ENCODE measurements at regions not wholly inside any gene's neighbourhood (a gene's known extent, or its start where the extent isn't known, plus 50 kb on each side); places are given as distances from the start of the nearest gene placed in this dataset.

GRCh38 chr3:147620906-147621305, 211.7 kb downstream of the ZIC1 start (continued):
- TF ChIP-seq E4F1 (IDR thresholded peaks at IDR 0.05; ENCODE audit: borderline replicate concordance, partially characterized antibody): no peak

DNA sequence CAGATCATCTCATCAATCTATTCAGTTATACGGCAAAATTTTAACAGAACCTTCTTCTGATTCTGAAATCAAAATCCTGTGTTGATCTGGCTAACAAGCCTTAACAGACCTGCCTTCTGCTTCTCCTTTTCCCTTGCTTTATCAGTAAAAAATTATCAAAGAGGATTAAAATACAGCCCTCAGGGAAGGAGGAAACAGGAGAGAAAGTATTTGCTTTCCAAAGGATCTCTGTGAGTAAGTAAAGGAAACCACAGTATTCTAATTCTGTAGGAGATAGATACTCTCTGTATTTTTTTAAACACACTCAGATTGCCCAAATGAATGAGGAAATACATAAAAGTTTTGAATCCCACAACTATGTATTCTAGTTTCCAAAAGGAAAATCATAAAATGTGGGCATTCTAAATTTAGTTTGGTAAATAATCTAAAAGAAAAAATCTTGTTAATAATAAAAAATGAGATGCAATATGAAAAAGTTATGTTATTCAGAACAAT, 221.8 kb downstream of the ZIC1 start:
- no peak for TF ChIP-seq SMAD1 (IDR thresholded peaks at IDR 0.05; ENCODE audit: low read depth, partially characterized antibody)
- TF ChIP-seq REST (IDR thresholded peaks at IDR 0.05; ENCODE audit: low read depth, low read length): no peak
- no peak for TF ChIP-seq CBX5 (IDR thresholded peaks at IDR 0.05; ENCODE audit: low read depth)
- no peak for TF ChIP-seq E4F1 (IDR thresholded peaks at IDR 0.05; ENCODE audit: borderline replicate concordance, partially characterized antibody)
- no peak for TF ChIP-seq TCF7 (IDR thresholded peaks at IDR 0.05; ENCODE audit: borderline replicate concordance)
- no peak for TF ChIP-seq ZSCAN29 (IDR thresholded peaks at IDR 0.05)
- TF ChIP-seq NBN (IDR thresholded peaks at IDR 0.05): no peak
- TF ChIP-seq MTA2 (IDR thresholded peaks at IDR 0.05; ENCODE audit: low read depth): no peak
- TF ChIP-seq ESRRA (IDR thresholded peaks at IDR 0.05; ENCODE audit: low read length): no peak
- no peak for TF ChIP-seq MAX (IDR thresholded peaks at IDR 0.05; ENCODE audit: low read depth, low read length)
- no peak for TF ChIP-seq SUPT20H (IDR thresholded peaks at IDR 0.05; ENCODE audit: borderline replicate concordance, control insufficient read depth, low read depth, low read length)
- H3K4me1 ChIP-seq (ENCODE audit: control insufficient read depth, insufficient read depth, low read length): no peaks in the 10 kb centered on the region
- no peaks in the 10 kb centered on the region for H3K27me3 ChIP-seq (replicated peaks in 1 of 2; ENCODE audit: control insufficient read depth in 2 of 2, insufficient read depth in 2 of 2, low read length in 1 of 2)
- WGBS (ENCODE audit: insufficient coverage, insufficient replicate concordance, low lambda C conversion rate, missing lambda C conversion rate): 100% methylated on average over 1 of the region's 1 CpG
- ATAC-seq (no peak), DNase-seq (ENCODE audit: low read depth, low spot score) (no peak), FAIRE-seq (no peak)
- RAD21 ChIA-PET (ENCODE audit: unreplicated experiment): interaction anchor here (0.7 kb wide), 1 partner anchor 14 kb away, joined by 3 read pairs; no protein-coding TSS in a partner anchor
- no peaks in the 10 kb centered on the region for H3K36me3 ChIP-seq (ENCODE audit: control insufficient read depth in 2 of 2, insufficient read depth in 2 of 2, low read length in 1 of 2)
- H3K9me3 ChIP-seq (replicated peaks; ENCODE audit: control insufficient read depth, insufficient read depth, low read length): no peaks in the 10 kb centered on the region
- H3K4me3 ChIP-seq: no peak overlapping the region
- no peak overlapping the region for H3K27ac ChIP-seq (ENCODE audit: control insufficient read depth, insufficient read depth)
- POLR2A ChIA-PET: no interaction called here
- H3K9ac ChIP-seq (ENCODE audit: control insufficient read depth, insufficient read depth, low read length): no peak overlapping the region
- SMC1A ChIA-PET (ENCODE audit: uncharacterized antibody, unreplicated experiment): interaction anchor here (1.3 to 1.7 kb wide), 2 partner anchors 8 to 18 kb away, joined by 3 to 5 read pairs; no protein-coding TSS in a partner anchor
- no peak overlapping the region for H2AFZ ChIP-seq (ENCODE audit: control insufficient read depth, low read depth, low read length)
- CTCF ChIA-PET: interaction anchor here (1.6 kb wide), 1 partner anchor 15 kb away, joined by 3 read pairs; no protein-coding TSS in a partner anchor
- intact Hi-C loops (cut with micrococcal nuclease; ENCODE audit: unreplicated experiment): no loop called here
- no peaks in the 10 kb centered on the region for H3K79me2 ChIP-seq (ENCODE audit: control insufficient read depth, insufficient read depth, low read length)
- no peaks in the 10 kb centered on the region for H4K20me1 ChIP-seq (ENCODE audit: control insufficient read depth, insufficient read depth)
- in situ Hi-C loops (cut with MboI): no loop called here
- BruUV-seq (replicated peaks): no TSS peak
- H3K4me2 ChIP-seq (ENCODE audit: control insufficient read depth, insufficient read depth): no peak overlapping the region
